Amniotic stem cell (primary cell): ENCODE measurements at regions not wholly inside any gene's neighbourhood (a gene's known extent, or its start where the extent isn't known, plus 50 kb on each side); places are given as distances from the start of the nearest gene placed in this dataset.
"Not testable (repeated sequence)": the region's sequence is repeated elsewhere in the genome, so short reads cannot be mapped to it uniquely, and the experiment has no call there.

Experiments used
- DNase-seq: peaks from one replicate; lab custom pipeline; 2025; lab: John Stamatoyannopoulos, UW

- DNase-seq = no peak
Measured at GRCh38 chr6:166806217-166806838, 150.0 kb downstream of the RNASET2 start.

DNA sequence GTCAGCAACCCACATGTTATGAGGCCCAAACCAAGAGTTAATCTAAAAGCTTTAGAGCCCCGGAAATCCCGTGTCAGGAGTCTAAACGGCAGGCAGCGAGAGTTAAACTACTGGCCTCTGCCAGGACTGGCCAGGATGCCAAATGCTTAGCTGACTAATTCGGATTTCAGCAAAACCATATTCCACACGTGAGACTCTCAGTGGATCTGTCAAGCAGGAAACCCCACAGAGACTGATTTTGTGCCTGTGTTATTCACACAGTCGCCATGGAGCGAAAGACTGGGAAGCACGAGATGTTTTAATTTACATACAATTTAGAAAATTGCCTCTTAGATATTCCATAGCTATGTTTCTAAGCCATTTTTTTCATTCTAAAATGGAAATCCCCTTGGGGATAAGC lies 152.9 kb downstream of the RNASET2 start:
- no peak for DNase-seq

GRCh38 chr6:166802401-166802800 lies 153.9 kb downstream of the RNASET2 start:
- DNase-seq = no peak

DNA sequence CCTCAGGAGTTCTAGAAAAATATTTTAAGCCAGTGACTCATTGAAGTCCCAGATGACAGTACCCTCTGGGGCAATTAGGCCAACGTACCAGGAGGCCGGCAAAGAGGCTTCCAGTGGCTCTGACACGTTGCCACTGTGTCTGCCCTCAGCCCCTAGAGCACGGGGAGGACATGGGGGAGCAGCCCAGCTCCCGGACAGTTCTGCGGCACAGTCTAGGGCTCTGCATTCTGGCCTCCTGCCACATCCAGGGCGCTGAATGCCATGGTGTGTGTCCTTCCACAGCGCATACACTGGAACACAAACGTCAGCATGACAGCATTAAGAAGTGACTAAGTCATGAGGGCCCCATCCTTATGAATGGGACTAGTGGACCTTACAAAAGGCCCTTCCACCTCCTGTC lies 156.2 kb downstream of the RNASET2 start:
- no peak for DNase-seq

- no peak for DNase-seq
Measured at GRCh38 chr6:166798652-166799051, 157.7 kb downstream of the RNASET2 start.

GRCh38 chr6:166796610-166797009 lies 159.7 kb downstream of the RNASET2 start:
- no peak for DNase-seq

- DNase-seq = no peak
Measured at GRCh38 chr6:166795879-166796278, 160.5 kb downstream of the RNASET2 start.

- not testable (repeated sequence) for DNase-seq
Measured at GRCh38 chr6:166790808-166791207, 163.8 kb upstream of the RPS6KA2 start.

DNA sequence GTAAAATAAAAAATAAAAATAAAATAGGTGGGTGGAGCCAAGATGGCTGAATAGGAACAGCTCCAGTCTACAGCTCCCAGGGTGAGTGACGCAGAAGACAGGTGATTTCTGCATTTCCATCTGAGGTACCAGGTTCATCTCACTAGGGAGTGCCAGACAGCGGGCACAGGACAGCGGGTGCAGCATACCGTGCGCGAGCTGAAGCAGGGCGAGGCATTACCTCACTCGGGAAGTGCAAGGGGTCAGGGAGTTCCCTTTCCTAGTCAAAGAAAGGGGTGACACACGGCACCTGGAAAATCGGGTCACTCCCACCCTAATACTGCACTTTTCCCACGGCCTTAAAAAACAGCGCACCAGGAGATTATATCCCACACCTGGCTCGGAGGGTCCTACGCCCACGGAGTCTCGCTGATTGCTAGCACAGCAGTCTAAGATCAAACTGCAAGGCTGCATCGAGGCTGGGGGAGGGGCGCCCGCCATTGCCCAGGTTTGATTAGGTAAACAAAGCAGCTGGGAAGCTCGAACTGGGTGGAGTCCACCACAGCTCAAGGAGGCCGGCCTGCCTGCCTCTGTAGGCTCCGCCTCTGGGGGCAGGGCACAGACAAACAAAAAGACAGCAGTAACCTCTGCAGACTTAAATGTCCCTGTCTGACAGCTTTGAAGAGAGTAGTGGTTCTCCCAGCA lies 161.9 kb upstream of the RPS6KA2 start:
- DNase-seq = not testable (repeated sequence)

- peak; percentile 68 for DNase-seq
Measured at GRCh38 chr6:166786704-166787293, 159.7 kb upstream of the RPS6KA2 start.

DNA sequence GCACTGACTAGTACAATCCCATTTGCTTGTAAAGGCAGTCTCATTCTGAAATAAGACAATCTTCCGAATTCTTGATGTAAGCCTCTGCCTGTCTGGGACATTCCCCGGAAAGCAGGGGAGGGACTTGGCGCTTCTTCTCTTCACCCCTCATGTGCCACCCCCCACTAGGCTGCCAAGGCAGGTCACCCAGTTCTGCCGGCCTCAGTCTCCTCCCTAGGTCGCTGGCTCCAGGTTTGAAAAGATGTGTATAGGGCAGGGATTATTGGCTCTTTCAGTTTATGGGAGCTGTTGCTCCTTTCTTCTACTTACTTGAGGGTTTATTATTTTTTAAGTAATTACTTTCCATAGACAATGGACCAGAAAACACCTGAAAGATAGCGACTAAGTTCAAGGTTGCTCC lies 158.1 kb upstream of the RPS6KA2 start:
- no peak for DNase-seq

GRCh38 chr6:166784691-166785090 lies 157.6 kb upstream of the RPS6KA2 start:
- DNase-seq = no peak

DNA sequence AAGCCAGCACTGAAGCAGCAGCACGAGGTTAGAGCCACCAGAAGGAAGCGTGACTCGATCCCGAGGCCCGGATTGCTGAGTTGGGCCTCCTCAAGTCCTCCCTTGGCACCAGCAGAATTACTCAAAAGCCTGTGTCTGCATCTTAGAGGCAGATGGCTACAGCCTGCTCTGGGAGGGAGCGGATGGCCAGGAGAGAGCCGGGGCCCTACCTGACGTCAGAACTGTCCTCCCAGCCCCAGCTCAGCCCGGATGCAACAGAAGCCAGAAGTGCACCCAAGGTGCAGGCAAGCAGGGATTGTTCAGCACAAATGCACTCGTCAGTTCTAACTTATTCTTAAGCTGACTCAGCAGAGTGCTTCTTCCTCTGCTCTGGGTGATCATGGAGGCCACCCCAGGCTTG lies 155.5 kb upstream of the RPS6KA2 start:
- no peak for DNase-seq

- no peak for DNase-seq
Measured at GRCh38 chr6:166781331-166781730, 154.3 kb upstream of the RPS6KA2 start.

- DNase-seq = no peak
Measured at GRCh38 chr6:166779963-166780683, 153.1 kb upstream of the RPS6KA2 start.

GRCh38 chr6:166779381-166779780 lies 152.3 kb upstream of the RPS6KA2 start:
- no peak for DNase-seq

DNA sequence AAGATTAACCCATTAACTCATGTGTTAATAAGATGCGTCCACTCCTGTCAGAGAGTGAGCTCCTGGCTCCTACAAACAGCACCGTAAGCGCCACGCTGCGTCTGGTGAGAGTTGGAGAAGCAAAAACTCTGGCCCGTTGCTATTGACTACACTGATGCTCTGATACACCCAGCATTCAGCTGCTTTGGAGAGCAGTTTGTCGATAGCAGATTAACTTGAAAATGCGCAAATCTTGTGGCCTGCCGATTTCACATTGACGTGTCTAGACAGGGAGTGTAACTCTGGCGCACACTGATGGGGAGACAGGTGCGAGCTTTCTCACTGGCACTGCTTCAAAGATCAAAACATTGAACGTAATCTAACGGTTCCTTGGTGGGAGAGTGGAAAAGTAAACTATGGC lies 151.7 kb upstream of the RPS6KA2 start:
- DNase-seq = no peak

- no peak for DNase-seq
Measured at GRCh38 chr6:166778046-166778445, 151.0 kb upstream of the RPS6KA2 start.

- no peak for DNase-seq
Measured at GRCh38 chr6:166777096-166777630, 150.1 kb upstream of the RPS6KA2 start.

DNA sequence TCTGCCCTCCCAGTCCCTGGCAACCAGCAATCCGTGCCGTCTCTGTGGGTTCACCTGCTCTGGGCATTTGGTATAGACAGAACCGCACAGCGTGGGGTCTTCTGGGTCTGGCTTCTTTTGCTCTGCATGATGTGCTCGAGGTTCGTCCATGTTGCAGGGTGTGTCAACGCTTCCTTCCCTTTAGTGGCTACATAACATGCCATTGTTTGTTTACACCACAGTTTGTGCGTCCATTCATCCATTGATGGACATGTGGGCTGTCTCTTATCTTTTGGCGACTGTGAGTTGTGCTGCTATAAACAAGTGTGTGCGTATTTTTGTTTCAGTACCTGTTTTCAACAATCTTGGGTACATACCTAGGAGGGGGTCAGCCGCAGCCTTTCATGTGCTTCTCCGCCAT lies 149.5 kb upstream of the RPS6KA2 start:
- no peak for DNase-seq

DNA sequence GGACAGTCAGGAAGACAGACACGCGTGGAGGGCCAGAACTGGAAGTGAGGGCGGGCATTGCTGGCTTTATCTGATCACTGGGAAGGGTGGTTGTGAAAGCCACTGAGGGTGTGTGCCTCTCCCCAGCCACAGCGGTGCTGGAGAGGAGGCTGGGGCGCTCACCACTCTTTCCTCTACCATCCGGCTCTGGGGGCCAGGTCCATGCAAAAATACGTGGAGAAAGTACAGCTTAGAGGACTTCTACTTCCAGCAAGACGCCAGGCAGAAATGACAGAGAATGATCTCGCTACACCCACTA lies 148.8 kb upstream of the RPS6KA2 start:
- DNase-seq = no peak

DNA sequence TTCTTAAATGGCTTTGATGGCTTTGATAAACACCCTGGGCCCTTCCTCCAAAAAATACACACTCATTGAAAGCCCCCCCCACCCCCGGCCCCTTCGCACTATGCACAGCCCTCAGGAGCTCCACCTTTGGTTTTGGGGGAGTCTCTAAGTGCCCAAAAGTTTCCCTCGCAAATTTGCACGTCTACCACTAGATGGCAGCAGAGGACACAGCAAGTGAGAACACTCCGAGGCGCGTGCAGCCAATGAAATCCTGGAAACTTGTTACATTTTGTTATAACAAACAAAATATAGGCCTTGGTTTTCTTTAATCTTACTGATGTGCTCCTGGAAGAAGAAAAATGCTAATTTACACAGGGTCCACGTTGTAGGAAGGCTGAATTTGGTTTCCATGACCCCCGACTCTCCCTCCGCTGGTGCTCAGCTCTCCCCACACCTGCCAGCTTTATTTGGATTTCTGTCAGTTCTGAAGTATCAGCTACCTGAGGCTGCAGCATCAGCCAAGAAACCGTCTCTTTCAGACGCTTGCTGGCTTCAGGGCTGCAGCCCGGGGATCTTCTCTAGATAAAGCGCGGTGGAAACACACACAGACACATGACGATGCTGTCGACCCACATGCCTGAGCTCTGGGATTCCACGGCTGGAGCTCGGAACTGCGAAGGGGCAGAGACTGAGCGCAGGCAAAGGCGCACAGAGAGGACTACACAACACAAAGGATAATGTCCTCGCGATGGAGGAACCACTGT lies 148.3 kb upstream of the RPS6KA2 start:
- peak; percentile 67 for DNase-seq
